ENCODE measurements at regions not wholly inside any gene's neighbourhood (a gene's known extent, or its start where the extent isn't known, plus 50 kb on each side); places are given as distances from the start of the nearest gene placed in this dataset.

DNA sequence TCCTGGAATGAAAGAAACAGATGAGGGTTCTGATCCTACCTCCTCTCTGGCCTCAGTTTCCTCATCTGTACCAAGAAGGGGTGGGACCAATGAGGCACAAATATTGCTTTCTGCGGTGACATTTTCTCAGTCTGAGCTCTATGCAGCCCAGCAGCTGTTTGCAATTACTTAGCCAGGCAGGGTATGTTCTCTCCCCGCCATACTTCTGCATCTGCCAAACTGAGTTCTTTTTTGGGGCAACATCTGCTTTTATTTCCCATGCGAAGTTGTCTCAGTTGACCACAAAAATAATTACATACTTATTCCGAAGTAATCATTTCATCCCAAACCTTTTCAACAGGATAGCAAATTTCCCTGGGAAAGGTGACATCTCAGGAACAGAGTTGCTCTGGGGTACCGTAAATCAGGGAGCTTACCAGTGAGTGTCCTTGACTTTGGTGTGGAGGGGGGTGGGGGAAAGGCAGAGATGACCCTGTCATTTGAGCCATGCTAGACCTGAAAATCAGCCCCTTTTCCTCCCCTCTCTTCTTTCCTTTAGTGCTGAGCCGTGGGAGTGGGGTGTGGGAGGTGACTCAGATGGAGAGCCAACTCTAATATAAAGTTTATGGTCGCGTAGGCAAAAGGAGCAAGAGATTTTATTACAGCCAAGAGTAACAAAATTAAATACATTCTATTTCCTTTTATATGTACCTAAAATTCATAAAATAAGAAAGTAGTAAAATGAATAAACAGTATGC lies 165.7 kb upstream of the KL start:
- Histone ChIP-seq H3K9me3 (ENCODE audit: control extremely low read depth in 1 of 5, control insufficient read depth in 4 of 5, insufficient read depth in 2 of 5, low read depth in 1 of 5, low read length in 4 of 5) (no peaks in the 10 kb centered on the region), H3K27me3 (replicated peaks in 2 of 5; ENCODE audit: control insufficient read depth in 4 of 5, insufficient read depth in 5 of 5, low read length in 4 of 5) (no peaks in the 10 kb centered on the region), H3K27ac (ENCODE audit: insufficient read depth in 1 of 2, low read depth in 1 of 2, low read length in 2 of 2, poor library complexity in 1 of 2, severe bottlenecking in 2 of 2) (no peak overlapping the region), H3K4me1 (ENCODE audit: control extremely low read depth in 1 of 4, control insufficient read depth in 4 of 4, insufficient read depth in 4 of 4, low read length in 3 of 4) (no peaks in the 10 kb centered on the region), H3K4me3 (ENCODE audit: control insufficient read depth in 1 of 7, extremely low read depth in 1 of 7, insufficient read depth in 4 of 7, low read depth in 2 of 7, low read length in 6 of 7) (no peak overlapping the region), H3K36me3 (ENCODE audit: control insufficient read depth in 4 of 4, insufficient read depth in 4 of 4, low read length in 3 of 4) (no peaks in the 10 kb centered on the region)
- CTCF ChIA-PET, result interaction anchor here (1.0 to 1.4 kb wide), 2 partner anchors 10 to 11 kb away, joined by 3 read pairs; no protein-coding TSS in a partner anchor
- DNase-seq, result no peak
- POLR2A ChIA-PET, result interaction anchor here (0.6 kb wide), 1 partner anchor 105 kb away, joined by 3 read pairs; no protein-coding TSS in a partner anchor
- WGBS (ENCODE audit: insufficient coverage), result 98% methylated on average over 3 of the region's 8 CpGs

- no peaks in the 10 kb centered on the region for H3K9me3 ChIP-seq (ENCODE audit: control extremely low read depth in 1 of 5, control insufficient read depth in 4 of 5, insufficient read depth in 2 of 5, low read depth in 1 of 5, low read length in 4 of 5)
- WGBS (ENCODE audit: insufficient coverage), result 100% methylated on average over 3 of the region's 8 CpGs
- no peaks in the 10 kb centered on the region for H3K27me3 ChIP-seq (replicated peaks in 2 of 5; ENCODE audit: control insufficient read depth in 4 of 5, insufficient read depth in 5 of 5, low read length in 4 of 5)
- ChIA-PET POLR2A (interaction anchor here (0.6 kb wide), 1 partner anchor 104 kb away, joined by 3 read pairs; no protein-coding TSS in a partner anchor), CTCF (no interaction called here)
- H3K27ac ChIP-seq (ENCODE audit: insufficient read depth in 1 of 2, low read depth in 1 of 2, low read length in 2 of 2, poor library complexity in 1 of 2, severe bottlenecking in 2 of 2), result no peak overlapping the region
- no peak overlapping the region for H3K4me3 ChIP-seq (ENCODE audit: control insufficient read depth in 1 of 7, extremely low read depth in 1 of 7, insufficient read depth in 4 of 7, low read depth in 2 of 7, low read length in 6 of 7)
- H3K4me1 ChIP-seq (ENCODE audit: control extremely low read depth in 1 of 4, control insufficient read depth in 4 of 4, insufficient read depth in 4 of 4, low read length in 3 of 4), result no peaks in the 10 kb centered on the region
- DNase-seq, result no peak
- no peaks in the 10 kb centered on the region for H3K36me3 ChIP-seq (ENCODE audit: control insufficient read depth in 4 of 4, insufficient read depth in 4 of 4, low read length in 3 of 4)
These were observed 164.8 kb upstream of the KL start for GRCh38 chr13:32851083-32852069.

DNA sequence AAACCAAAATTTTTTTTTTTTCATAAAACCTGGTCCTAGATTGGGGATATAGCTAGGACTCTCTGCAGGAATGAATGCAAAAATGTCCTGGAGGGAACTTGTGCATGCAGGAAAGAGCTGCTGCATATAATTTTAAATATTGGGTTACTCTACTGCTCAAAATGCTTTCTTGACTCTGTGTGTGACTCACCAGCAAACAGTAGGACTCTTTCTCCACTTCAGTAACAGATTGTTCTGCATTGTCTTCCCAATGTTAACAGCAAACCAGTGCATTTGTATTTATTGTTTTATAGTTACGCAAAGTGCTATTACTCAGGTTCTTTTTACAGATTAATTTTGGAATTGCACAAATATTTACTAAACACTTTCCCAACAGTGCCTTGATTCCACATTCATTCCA lies 163.7 kb upstream of the KL start:
- CTCF ChIA-PET, result interaction anchor here (0.6 kb wide), 1 partner anchor 43 kb away, joined by 3 read pairs; no protein-coding TSS in a partner anchor

GRCh38 chr13:32857077-32857476 lies 159.1 kb upstream of the KL start:
- Histone ChIP-seq H3K4me1 (ENCODE audit: control extremely low read depth in 1 of 4, control insufficient read depth in 4 of 4, insufficient read depth in 4 of 4, low read length in 3 of 4) (no peaks in the 10 kb centered on the region), H3K27me3 (replicated peaks in 2 of 5; ENCODE audit: control insufficient read depth in 4 of 5, insufficient read depth in 5 of 5, low read length in 4 of 5) (no peaks in the 10 kb centered on the region), H3K36me3 (ENCODE audit: control insufficient read depth in 4 of 4, insufficient read depth in 4 of 4, low read length in 3 of 4) (no peaks in the 10 kb centered on the region), H3K4me3 (ENCODE audit: control insufficient read depth in 1 of 7, extremely low read depth in 1 of 7, insufficient read depth in 4 of 7, low read depth in 2 of 7, low read length in 6 of 7) (no peak overlapping the region), H3K27ac (ENCODE audit: insufficient read depth in 1 of 2, low read depth in 1 of 2, low read length in 2 of 2, poor library complexity in 1 of 2, severe bottlenecking in 2 of 2) (no peak overlapping the region), H3K9me3 (ENCODE audit: control extremely low read depth in 1 of 5, control insufficient read depth in 4 of 5, insufficient read depth in 2 of 5, low read depth in 1 of 5, low read length in 4 of 5) (peaks cover 4 to 15% (median 11%) of the 10 kb centered on the region in 5 experiments)
- POLR2A ChIA-PET, result no interaction called here
- CTCF ChIA-PET, result no interaction called here
- WGBS (ENCODE audit: insufficient coverage), result 89% methylated on average over 2 of the region's 2 CpGs
- DNase-seq, result no peak

More for the DNA sequence above, 163.7 kb upstream of the KL start:
- no peaks in the 10 kb centered on the region for H3K4me1 ChIP-seq (ENCODE audit: control extremely low read depth in 1 of 4, control insufficient read depth in 4 of 4, insufficient read depth in 4 of 4, low read length in 3 of 4)
- POLR2A ChIA-PET, result no interaction called here
- H3K27me3 ChIP-seq (replicated peaks in 2 of 5; ENCODE audit: control insufficient read depth in 4 of 5, insufficient read depth in 5 of 5, low read length in 4 of 5), result no peaks in the 10 kb centered on the region
- no CpG with 5 or more reads among the region's 1 CpG for WGBS (ENCODE audit: insufficient coverage)
- no peaks in the 10 kb centered on the region for H3K9me3 ChIP-seq (ENCODE audit: control extremely low read depth in 1 of 5, control insufficient read depth in 4 of 5, insufficient read depth in 2 of 5, low read depth in 1 of 5, low read length in 4 of 5)
- no peak overlapping the region for H3K27ac ChIP-seq (ENCODE audit: insufficient read depth in 1 of 2, low read depth in 1 of 2, low read length in 2 of 2, poor library complexity in 1 of 2, severe bottlenecking in 2 of 2)
- H3K36me3 ChIP-seq (ENCODE audit: control insufficient read depth in 4 of 4, insufficient read depth in 4 of 4, low read length in 3 of 4), result no peaks in the 10 kb centered on the region
- DNase-seq, result no peak
- no peak overlapping the region for H3K4me3 ChIP-seq (ENCODE audit: control insufficient read depth in 1 of 7, extremely low read depth in 1 of 7, insufficient read depth in 4 of 7, low read depth in 2 of 7, low read length in 6 of 7)

DNA sequence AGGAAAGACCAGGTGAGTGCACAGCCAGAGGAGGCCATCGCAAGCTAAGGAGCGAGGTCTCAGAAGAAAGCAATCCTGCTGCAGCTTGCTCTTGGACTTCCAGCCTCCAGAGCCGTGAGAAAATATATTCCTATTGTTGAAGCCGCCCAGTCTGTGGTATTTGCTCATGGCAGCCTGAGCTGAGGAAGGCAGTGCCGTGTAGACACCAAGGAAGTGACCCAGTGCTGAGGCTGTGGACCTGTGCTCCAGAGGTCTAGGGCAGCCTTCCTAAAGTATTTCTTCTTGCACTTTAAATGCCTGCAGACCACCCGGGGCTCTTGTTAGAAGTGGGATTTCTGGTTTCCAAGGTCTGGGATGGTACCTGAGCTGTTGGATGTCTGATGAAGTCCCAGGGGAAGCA lies 158.5 kb upstream of the KL start:
- POLR2A ChIA-PET, result no interaction called here
- 100% methylated on average over 5 of the region's 6 CpGs for WGBS (ENCODE audit: insufficient coverage)
- DNase-seq, result no peak
- H3K4me3 ChIP-seq (ENCODE audit: control insufficient read depth in 1 of 7, extremely low read depth in 1 of 7, insufficient read depth in 4 of 7, low read depth in 2 of 7, low read length in 6 of 7), result no peak overlapping the region
- CTCF ChIA-PET, result interaction anchor here (0.7 kb wide), 1 partner anchor 14 kb away, joined by 4 read pairs; no protein-coding TSS in a partner anchor
- no peaks in the 10 kb centered on the region for H3K27me3 ChIP-seq (replicated peaks in 2 of 5; ENCODE audit: control insufficient read depth in 4 of 5, insufficient read depth in 5 of 5, low read length in 4 of 5)
- H3K9me3 ChIP-seq (ENCODE audit: control extremely low read depth in 1 of 5, control insufficient read depth in 4 of 5, insufficient read depth in 2 of 5, low read depth in 1 of 5, low read length in 4 of 5), result peaks cover 4 to 15% (median 13%) of the 10 kb centered on the region in 5 experiments
- H3K36me3 ChIP-seq (ENCODE audit: control insufficient read depth in 4 of 4, insufficient read depth in 4 of 4, low read length in 3 of 4), result no peaks in the 10 kb centered on the region
- no peaks in the 10 kb centered on the region for H3K4me1 ChIP-seq (ENCODE audit: control extremely low read depth in 1 of 4, control insufficient read depth in 4 of 4, insufficient read depth in 4 of 4, low read length in 3 of 4)
- H3K27ac ChIP-seq (ENCODE audit: insufficient read depth in 1 of 2, low read depth in 1 of 2, low read length in 2 of 2, poor library complexity in 1 of 2, severe bottlenecking in 2 of 2), result no peak overlapping the region

DNA sequence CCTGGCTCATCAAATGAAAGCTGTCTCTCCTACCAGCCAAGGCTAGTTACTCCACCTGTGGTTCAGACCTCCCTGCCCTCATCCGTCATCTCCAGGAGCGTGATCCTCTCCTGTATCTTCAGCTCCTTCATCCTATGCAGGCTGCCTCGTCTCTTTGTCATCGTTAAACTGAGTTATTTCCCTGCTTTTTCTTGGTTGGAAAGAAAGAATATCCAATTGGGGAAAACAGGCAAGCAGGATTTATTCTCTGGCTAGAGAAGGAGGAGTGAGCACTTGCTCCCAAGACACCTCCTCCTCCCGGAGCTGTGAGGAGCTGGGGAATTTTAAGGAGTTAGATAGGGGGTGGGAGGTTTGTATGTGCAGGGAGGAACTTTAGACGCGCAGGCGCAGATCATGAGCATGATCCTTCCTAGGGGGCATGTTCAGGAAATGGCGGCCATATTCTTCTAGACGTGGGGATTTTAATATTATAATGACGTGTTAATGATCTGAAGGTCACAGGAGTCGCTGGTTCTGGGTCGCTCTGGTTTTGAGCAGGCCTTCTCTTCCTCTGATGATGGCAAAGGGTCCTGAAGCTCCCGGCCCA lies 156.4 kb upstream of the KL start:
- WGBS (ENCODE audit: insufficient coverage), result 100% methylated on average over 11 of the region's 14 CpGs
- POLR2A ChIA-PET, result no interaction called here

More for the DNA sequence above, 156.4 kb upstream of the KL start:
- H3K27me3 ChIP-seq (replicated peaks in 2 of 5; ENCODE audit: control insufficient read depth in 4 of 5, insufficient read depth in 5 of 5, low read length in 4 of 5), result no peaks in the 10 kb centered on the region
- H3K9me3 ChIP-seq (ENCODE audit: control extremely low read depth in 1 of 5, control insufficient read depth in 4 of 5, insufficient read depth in 2 of 5, low read depth in 1 of 5, low read length in 4 of 5), result peaks cover 4 to 21% (median 13%) of the 10 kb centered on the region in 5 experiments
- no peak overlapping the region for H3K4me3 ChIP-seq (ENCODE audit: control insufficient read depth in 1 of 7, extremely low read depth in 1 of 7, insufficient read depth in 4 of 7, low read depth in 2 of 7, low read length in 6 of 7)
- H3K4me1 ChIP-seq (ENCODE audit: control extremely low read depth in 1 of 4, control insufficient read depth in 4 of 4, insufficient read depth in 4 of 4, low read length in 3 of 4), result no peaks in the 10 kb centered on the region
- CTCF ChIA-PET, result no interaction called here
- no peaks in the 10 kb centered on the region for H3K36me3 ChIP-seq (ENCODE audit: control insufficient read depth in 4 of 4, insufficient read depth in 4 of 4, low read length in 3 of 4)
- H3K27ac ChIP-seq (ENCODE audit: insufficient read depth in 1 of 2, low read depth in 1 of 2, low read length in 2 of 2, poor library complexity in 1 of 2, severe bottlenecking in 2 of 2), result no peak overlapping the region
- no peak for DNase-seq

Data from common myeloid progenitor, CD34-positive (primary cell).